Ovary (tissue), 3 donors: ENCODE measurements at regions not wholly inside any gene's neighbourhood (a gene's known extent, or its start where the extent isn't known, plus 50 kb on each side); places are given as distances from the start of the nearest gene placed in this dataset.

Experiments
- CTCF ChIP-seq, 3 donors: fragments of 450-650 bp in 2 of 3; fragments of 200-600 bp in 1 of 3; IDR thresholded peaks; one replicate each; pipeline versions ENCODE4 v1.5.1 to v1.8.0; 2016 to 2022; ENCODE audit warnings: antibody characterized with exemption in 3 of 3, mild to moderate bottlenecking in 1 of 3
- POLR2A ChIP-seq: fragments of 450-650 bp; IDR thresholded peaks from one replicate; pipeline ENCODE4 v1.6.1; 2017; ENCODE audit warnings: antibody characterized with exemption, mild to moderate bottlenecking, moderate library complexity
- donor health status: DM: no; HTN: no; CAD: no.

DNA sequence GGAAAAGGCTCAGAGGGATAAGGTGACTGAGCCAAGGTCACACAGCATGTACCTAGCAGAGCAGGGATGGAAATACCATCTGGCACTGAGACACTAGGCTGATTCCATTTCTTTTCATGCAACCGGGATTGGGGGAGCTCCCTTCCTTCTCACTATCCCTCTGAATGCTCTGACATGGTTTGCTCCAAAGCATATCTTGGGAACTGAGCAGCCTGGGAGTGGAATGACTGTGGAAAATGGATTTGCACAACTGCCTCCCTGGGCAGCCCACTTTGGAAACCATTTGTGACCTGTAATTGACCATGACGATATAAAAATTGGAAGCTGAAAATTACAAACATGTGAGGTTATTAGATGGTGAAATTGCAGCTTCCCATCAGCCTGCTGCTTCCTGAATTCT lies 309.0 kb upstream of the CHD6 start:
- TF ChIP-seq CTCF (IDR thresholded peaks at IDR 0.05) (no peak), POLR2A (no peak)
